OCI-LY7 (cell line): ENCODE measurements at regions not wholly inside any gene's neighbourhood (a gene's known extent, or its start where the extent isn't known, plus 50 kb on each side); places are given as distances from the start of the nearest gene placed in this dataset.

Experiments
- BruUV-seq: library from RNA; stranded (reverse); fragments of 400-500 nt; replicated peaks from 2 replicates; lab custom pipeline; 2021; lab: Mats Ljungman, UMichigan
- CTCF ChIA-PET: fragments of 300-600 bp; sonication (Branson Sonifier 250); formaldehyde crosslinking; loops from one replicate; lab custom pipeline; 2022; ENCODE audit warnings: antibody characterized with exemption; ENCODE audit not compliant: unreplicated experiment; lab: Charles Lee
- POLR2A ChIA-PET: fragments of 300-600 bp; sonication (Branson Sonifier 250); formaldehyde crosslinking; loops from one replicate; lab custom pipeline; 2022; ENCODE audit warnings: antibody characterized with exemption; lab: Charles Lee
- DNase-seq: peaks from one replicate; pipeline ENCODE4 v3.0.0-alpha.2; 2015; ENCODE audit warnings: low spot score
- H2AFZ ChIP-seq: fragments of 200-600 bp; sonication (generic), shearing (Covaris generic); 2 replicates; pipeline ENCODE4 v1.6.1; 2014; ENCODE audit warnings: mild to moderate bottlenecking, antibody characterized with exemption, low read length, moderate library complexity
- H3K27ac ChIP-seq: fragments of 200-600 bp; sonication (generic); 2 replicates; pipeline ENCODE4 v1.5.1; 2014; ENCODE audit warnings: mixed run types, low read depth, mild to moderate bottlenecking, moderate library complexity, low read length, inconsistent platforms; ENCODE audit not compliant: poor library complexity, severe bottlenecking
- H3K36me3 ChIP-seq: fragments of 200-600 bp; sonication (generic); 2 replicates; pipeline ENCODE4 v1.6.1; 2014; ENCODE audit warnings: mild to moderate bottlenecking, antibody characterized with exemption, low read length, moderate library complexity, mixed read lengths; ENCODE audit not compliant: insufficient read depth
- H3K4me1 ChIP-seq: fragments of 200-600 bp; sonication (generic); 2 replicates; pipeline ENCODE4 v1.5.1; 2014; ENCODE audit warnings: mild to moderate bottlenecking, low read length; ENCODE audit not compliant: insufficient read depth, poor library complexity, severe bottlenecking
- H3K4me2 ChIP-seq: fragments of 200-600 bp; sonication (generic); 2 replicates; pipeline ENCODE4 v1.6.1; 2014; ENCODE audit warnings: mild to moderate bottlenecking, low read length
- H3K4me3 ChIP-seq: fragments of 200-600 bp; sonication (generic); 2 replicates; pipeline ENCODE4 v1.5.1; 2014; ENCODE audit warnings: mild to moderate bottlenecking, low read depth, low read length; ENCODE audit not compliant: poor library complexity, severe bottlenecking
- H3K79me2 ChIP-seq: fragments of 200-600 bp; sonication (generic); 2 replicates; pipeline ENCODE4 v1.6.1; 2016; ENCODE audit warnings: low read depth, mild to moderate bottlenecking, low read length, moderate library complexity, mixed read lengths; ENCODE audit not compliant: insufficient read depth
- H3K9me2 ChIP-seq: fragments of 200-600 bp; sonication (generic); 2 replicates; pipeline ENCODE4 v1.6.1; 2016; ENCODE audit warnings: mild to moderate bottlenecking, low read length, mixed read lengths; ENCODE audit not compliant: insufficient read depth
- H3K9me3 ChIP-seq: fragments of 200-600 bp; sonication (generic); 2 replicates; pipeline ENCODE4 v1.6.1; 2014; ENCODE audit warnings: mild to moderate bottlenecking, mixed run types, low read length, mixed read lengths
- H4K20me1 ChIP-seq: fragments of 200-600 bp; sonication (generic); 2 replicates; pipeline ENCODE4 v1.6.1; 2014; ENCODE audit warnings: mild to moderate bottlenecking, antibody characterized with exemption, low read length, moderate library complexity, mixed read lengths; ENCODE audit not compliant: insufficient read depth
- CTCF ChIP-seq: fragments of 200-600 bp; sonication (generic); conservative IDR thresholded peaks from 2 replicates; pipeline ENCODE4 v1.5.1; 2014; ENCODE audit warnings: mild to moderate bottlenecking, antibody characterized with exemption, low read length, moderate library complexity, mixed read lengths
- EZH2phosphoT487 ChIP-seq: fragments of 200-600 bp; sonication (generic); IDR thresholded peaks from 2 replicates; pipeline ENCODE4 v1.6.1; 2018; ENCODE audit warnings: low read depth, borderline replicate concordance, mild to moderate bottlenecking, mixed run types, antibody characterized with exemption, low read length, moderate library complexity, mixed read lengths
- intact Hi-C: fragments of 100-400 bp; cut with micrococcal nuclease; formaldehyde crosslinking; loops from one replicate; pipeline ENCODE4 v1.10.0; 2022; ENCODE audit not compliant: unreplicated experiment

GRCh38 chr1:17933501-17933900, 174.1 kb upstream of the IGSF21 start:
- no TSS peak for BruUV-seq
- CTCF ChIA-PET: no interaction called here
- no peak overlapping the region for H2AFZ ChIP-seq
- no peak for DNase-seq
- H3K9me3 ChIP-seq: no peaks in the 10 kb centered on the region
- no peak overlapping the region for H3K4me3 ChIP-seq
- H3K36me3 ChIP-seq: no peaks in the 10 kb centered on the region
- H3K27ac ChIP-seq: no peak overlapping the region
- intact Hi-C loops: no loop called here
- H3K79me2 ChIP-seq: no peaks in the 10 kb centered on the region
- H4K20me1 ChIP-seq: no peaks in the 10 kb centered on the region
- H3K4me2 ChIP-seq: no peak overlapping the region
- POLR2A ChIA-PET: no interaction called here
- no peaks in the 10 kb centered on the region for H3K4me1 ChIP-seq
- TF ChIP-seq CTCF (no peak), EZH2phosphoT487 (no peak)
- no peaks in the 10 kb centered on the region for H3K9me2 ChIP-seq

GRCh38 chr1:17933971-17934370, 173.6 kb upstream of the IGSF21 start:
- no peak for DNase-seq
- Histone ChIP-seq H3K27ac (no peak overlapping the region), H3K9me3 (no peaks in the 10 kb centered on the region), H3K36me3 (no peaks in the 10 kb centered on the region), H4K20me1 (no peaks in the 10 kb centered on the region), H3K4me2 (no peak overlapping the region), H3K4me3 (no peak overlapping the region), H3K9me2 (no peaks in the 10 kb centered on the region), H3K79me2 (no peaks in the 10 kb centered on the region), H3K4me1 (no peaks in the 10 kb centered on the region), H2AFZ (no peak overlapping the region)
- ChIA-PET CTCF (no interaction called here), POLR2A (no interaction called here)
- intact Hi-C loops: no loop called here
- TF ChIP-seq CTCF (no peak), EZH2phosphoT487 (no peak)
- BruUV-seq: no TSS peak

GRCh38 chr1:17935230-17935629, 172.4 kb upstream of the IGSF21 start:
- intact Hi-C loops: no loop called here
- no TSS peak for BruUV-seq
- no peak overlapping the region for H2AFZ ChIP-seq

More at GRCh38 chr1:17935230-17935629, 172.4 kb upstream of the IGSF21 start:
- Histone ChIP-seq H4K20me1 (no peaks in the 10 kb centered on the region), H3K36me3 (no peaks in the 10 kb centered on the region), H3K4me1 (no peaks in the 10 kb centered on the region), H3K9me3 (no peaks in the 10 kb centered on the region), H3K79me2 (no peaks in the 10 kb centered on the region), H3K9me2 (no peaks in the 10 kb centered on the region), H3K4me3 (no peak overlapping the region), H3K27ac (no peak overlapping the region), H3K4me2 (no peak overlapping the region)
- TF ChIP-seq EZH2phosphoT487 (no peak), CTCF (no peak)
- POLR2A ChIA-PET: no interaction called here
- CTCF ChIA-PET: no interaction called here
- no peak for DNase-seq
